ENCODE measurements at regions not wholly inside any gene's neighbourhood (a gene's known extent, or its start where the extent isn't known, plus 50 kb on each side); places are given as distances from the start of the nearest gene placed in this dataset.

DNA sequence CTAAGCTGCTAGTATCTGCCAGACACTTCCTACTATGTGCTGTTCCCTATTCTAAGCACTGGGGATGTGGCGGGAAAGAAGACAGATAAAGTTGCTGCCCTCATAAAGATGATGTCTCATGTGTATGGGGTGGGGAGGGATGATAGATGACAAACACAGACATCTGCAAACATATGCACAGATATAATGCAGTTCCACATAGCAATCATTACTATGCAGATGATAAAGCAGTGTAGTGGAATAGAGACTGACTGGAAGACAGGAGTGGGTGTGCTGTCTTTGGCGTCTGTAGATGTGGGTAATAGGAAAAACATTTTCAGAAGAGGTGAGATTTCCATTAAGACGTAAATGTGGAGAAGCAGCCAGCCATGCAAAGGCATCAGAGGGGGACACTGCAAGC is 243.6 kb downstream of the DPY19L2 start:
- no peak overlapping the region for H2AFZ ChIP-seq (ENCODE audit: low read length)
- no peaks in the 10 kb centered on the region for H3K9me2 ChIP-seq (ENCODE audit: low read depth, low read length)
- no peaks in the 10 kb centered on the region; the same call in 1 of the 2 replicates for H3F3A ChIP-seq (ENCODE audit: insufficient read depth, low read length)
- H3K36me3 ChIP-seq (ENCODE audit: insufficient read depth, low read length) = no peaks in the 10 kb centered on the region; the same call in 1 of the 2 replicates
- no peak overlapping the region for H3K9ac ChIP-seq (ENCODE audit: low read length)
- H4K20me1 ChIP-seq (ENCODE audit: insufficient read depth, low read length) = no peaks in the 10 kb centered on the region
- H3K4me2 ChIP-seq (ENCODE audit: low read length) = no peak overlapping the region
- no peak overlapping the region for H3K27ac ChIP-seq (ENCODE audit: low read depth, low read length, poor library complexity, severe bottlenecking)
- H3K27me3 ChIP-seq (ENCODE audit: insufficient read depth, low read length) = no peaks in the 10 kb centered on the region
- H3K4me3 ChIP-seq (ENCODE audit: low read depth, low read length, poor library complexity, severe bottlenecking) = no peak overlapping the region
- no peaks in the 10 kb centered on the region for H3K79me2 ChIP-seq (ENCODE audit: insufficient read depth, low read length)
- H3K4me1 ChIP-seq (ENCODE audit: insufficient read depth, low read length, severe bottlenecking) = peaks cover 9% of the 10 kb centered on the region
- no peak for TF ChIP-seq EZH2 (IDR thresholded peaks at IDR 0.05; ENCODE audit: borderline replicate concordance, low read length)
- TF ChIP-seq, protein P1, sequence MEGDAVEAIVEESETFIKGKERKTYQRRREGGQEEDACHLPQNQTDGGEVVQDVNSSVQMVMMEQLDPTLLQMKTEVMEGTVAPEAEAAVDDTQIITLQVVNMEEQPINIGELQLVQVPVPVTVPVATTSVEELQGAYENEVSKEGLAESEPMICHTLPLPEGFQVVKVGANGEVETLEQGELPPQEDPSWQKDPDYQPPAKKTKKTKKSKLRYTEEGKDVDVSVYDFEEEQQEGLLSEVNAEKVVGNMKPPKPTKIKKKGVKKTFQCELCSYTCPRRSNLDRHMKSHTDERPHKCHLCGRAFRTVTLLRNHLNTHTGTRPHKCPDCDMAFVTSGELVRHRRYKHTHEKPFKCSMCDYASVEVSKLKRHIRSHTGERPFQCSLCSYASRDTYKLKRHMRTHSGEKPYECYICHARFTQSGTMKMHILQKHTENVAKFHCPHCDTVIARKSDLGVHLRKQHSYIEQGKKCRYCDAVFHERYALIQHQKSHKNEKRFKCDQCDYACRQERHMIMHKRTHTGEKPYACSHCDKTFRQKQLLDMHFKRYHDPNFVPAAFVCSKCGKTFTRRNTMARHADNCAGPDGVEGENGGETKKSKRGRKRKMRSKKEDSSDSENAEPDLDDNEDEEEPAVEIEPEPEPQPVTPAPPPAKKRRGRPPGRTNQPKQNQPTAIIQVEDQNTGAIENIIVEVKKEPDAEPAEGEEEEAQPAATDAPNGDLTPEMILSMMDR (IDR thresholded peaks at IDR 0.05; ENCODE audit: low read length) = no peak
- H3K9me3 ChIP-seq (ENCODE audit: low read length) = no peaks in the 10 kb centered on the region

DNA sequence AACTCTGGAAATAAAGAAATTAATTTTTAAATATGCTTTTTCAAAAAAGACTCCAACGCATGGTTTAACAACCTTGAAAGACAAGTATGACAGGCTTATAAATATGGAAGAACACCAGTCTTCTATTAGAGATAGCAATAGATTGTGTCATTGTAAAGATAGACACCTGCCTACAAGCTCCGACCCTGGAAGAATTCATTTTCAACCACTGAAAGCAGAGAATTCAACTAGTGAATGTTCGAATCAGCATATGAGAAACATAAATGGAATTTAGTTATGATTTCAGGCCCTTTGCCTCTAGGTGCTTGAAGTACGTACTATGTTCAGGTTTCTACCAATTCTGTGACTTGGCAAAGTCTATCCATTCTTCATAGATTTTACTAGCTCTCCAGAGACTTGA is 244.5 kb downstream of the DPY19L2 start:
- Histone ChIP-seq H3K4me3 (ENCODE audit: low read depth, low read length, poor library complexity, severe bottlenecking) (no peak overlapping the region), H3K4me1 (ENCODE audit: insufficient read depth, low read length, severe bottlenecking) (peaks cover 10% of the 10 kb centered on the region), H3F3A (ENCODE audit: insufficient read depth, low read length) (no peaks in the 10 kb centered on the region; the same call in 1 of the 2 replicates), H3K9ac (ENCODE audit: low read length) (no peak overlapping the region), H4K20me1 (ENCODE audit: insufficient read depth, low read length) (no peaks in the 10 kb centered on the region), H3K79me2 (ENCODE audit: insufficient read depth, low read length) (no peaks in the 10 kb centered on the region), H3K27me3 (ENCODE audit: insufficient read depth, low read length) (no peaks in the 10 kb centered on the region), H3K36me3 (ENCODE audit: insufficient read depth, low read length) (no peaks in the 10 kb centered on the region; the same call in 1 of the 2 replicates), H3K4me2 (ENCODE audit: low read length) (no peak overlapping the region), H3K9me3 (ENCODE audit: low read length) (no peaks in the 10 kb centered on the region), H3K27ac (ENCODE audit: low read depth, low read length, poor library complexity, severe bottlenecking) (no peak overlapping the region), H3K9me2 (ENCODE audit: low read depth, low read length) (no peaks in the 10 kb centered on the region), H2AFZ (ENCODE audit: low read length) (peak overlapping the region; percentile 45; the same call in 1 of the 2 replicates)
- TF ChIP-seq, protein P1 (IDR thresholded peaks at IDR 0.05; ENCODE audit: low read length) = no peak
- no peak for TF ChIP-seq EZH2 (IDR thresholded peaks at IDR 0.05; ENCODE audit: borderline replicate concordance, low read length)

DNA sequence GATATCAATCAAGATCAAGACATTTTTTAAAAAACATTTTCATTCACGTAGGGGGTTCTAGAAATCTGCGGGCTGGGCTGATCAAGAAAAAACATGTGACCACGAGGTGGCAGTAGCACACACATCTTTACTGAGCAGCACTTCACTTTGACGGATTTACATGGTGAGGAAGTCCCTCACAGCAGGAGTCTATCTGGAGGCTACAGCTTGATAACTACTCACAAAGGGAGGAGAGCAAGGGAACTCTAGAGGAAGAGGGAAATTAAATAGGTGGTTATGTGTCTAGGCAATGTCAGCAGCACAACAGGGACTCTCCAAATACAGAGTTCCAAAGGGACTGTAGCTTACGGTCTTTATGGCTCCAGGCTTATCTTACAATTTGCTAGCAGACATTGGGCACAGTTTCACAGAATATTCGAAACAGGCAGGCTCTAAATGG is 248.1 kb downstream of the DPY19L2 start:
- Histone ChIP-seq H3F3A (ENCODE audit: insufficient read depth, low read length) (no peaks in the 10 kb centered on the region; the same call in 1 of the 2 replicates), H3K9me3 (ENCODE audit: low read length) (no peaks in the 10 kb centered on the region), H3K4me1 (ENCODE audit: insufficient read depth, low read length, severe bottlenecking) (peaks cover 10% of the 10 kb centered on the region), H3K9me2 (ENCODE audit: low read depth, low read length) (no peaks in the 10 kb centered on the region), H3K27ac (ENCODE audit: low read depth, low read length, poor library complexity, severe bottlenecking) (no peak overlapping the region), H3K4me3 (ENCODE audit: low read depth, low read length, poor library complexity, severe bottlenecking) (no peak overlapping the region), H3K79me2 (ENCODE audit: insufficient read depth, low read length) (no peaks in the 10 kb centered on the region), H3K27me3 (ENCODE audit: insufficient read depth, low read length) (no peaks in the 10 kb centered on the region), H4K20me1 (ENCODE audit: insufficient read depth, low read length) (no peaks in the 10 kb centered on the region), H3K36me3 (ENCODE audit: insufficient read depth, low read length) (no peaks in the 10 kb centered on the region), H2AFZ (ENCODE audit: low read length) (peak overlapping the region; percentile 30; the same call in 1 of the 2 replicates), H3K4me2 (ENCODE audit: low read length) (no peak overlapping the region), H3K9ac (ENCODE audit: low read length) (no peak overlapping the region)
- TF ChIP-seq, protein P1 (IDR thresholded peaks at IDR 0.05; ENCODE audit: low read length) = peak; percentile 85
- TF ChIP-seq EZH2 (IDR thresholded peaks at IDR 0.05; ENCODE audit: borderline replicate concordance, low read length) = no peak
